GM19324 (cell line): ENCODE measurements at regions not wholly inside any gene's neighbourhood (a gene's known extent, or its start where the extent isn't known, plus 50 kb on each side); places are given as distances from the start of the nearest gene placed in this dataset.
"Not testable (repeated sequence)": the region's sequence is repeated elsewhere in the genome, so short reads cannot be mapped to it uniquely, and the experiment has no call there.

Experiments
- ATAC-seq: cut with Tn5 transposase; IDR thresholded peaks from one replicate; pipeline ENCODE4 v1.9.1; 2021; ENCODE audit warnings: mild to moderate bottlenecking, moderate library complexity; ENCODE audit not compliant: unreplicated experiment, low FRiP score

DNA sequence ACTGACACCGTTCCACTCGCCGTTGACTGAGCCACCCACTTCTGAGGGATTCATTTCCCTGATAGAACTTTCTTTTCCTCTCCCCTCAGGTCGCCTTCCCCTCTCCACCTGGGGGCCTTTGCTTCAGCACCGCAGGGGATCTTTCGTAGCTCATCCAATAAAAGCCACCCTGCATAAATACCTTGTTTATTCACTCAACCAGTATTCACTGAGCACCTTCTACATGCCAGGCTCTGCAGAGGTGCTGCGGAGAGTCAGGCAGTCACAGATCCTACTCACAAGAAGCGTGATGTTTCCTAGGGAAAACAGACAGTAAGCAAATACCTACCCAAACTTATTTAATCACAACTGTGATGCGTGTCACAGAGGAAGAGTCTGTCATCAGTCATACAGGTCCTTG is 127.7 kb downstream of the TEX36 start:
- ATAC-seq = no peak

- no peak for ATAC-seq
Observed at GRCh38 chr10:125554753-125555152, 128.2 kb downstream of the TEX36 start.

- ATAC-seq = no peak
Observed at GRCh38 chr10:125554016-125554703, 128.8 kb downstream of the TEX36 start.

GRCh38 chr10:125553091-125553490 is 129.9 kb downstream of the TEX36 start:
- no peak for ATAC-seq

GRCh38 chr10:125551247-125551646 is 131.7 kb downstream of the TEX36 start:
- no peak for ATAC-seq

DNA sequence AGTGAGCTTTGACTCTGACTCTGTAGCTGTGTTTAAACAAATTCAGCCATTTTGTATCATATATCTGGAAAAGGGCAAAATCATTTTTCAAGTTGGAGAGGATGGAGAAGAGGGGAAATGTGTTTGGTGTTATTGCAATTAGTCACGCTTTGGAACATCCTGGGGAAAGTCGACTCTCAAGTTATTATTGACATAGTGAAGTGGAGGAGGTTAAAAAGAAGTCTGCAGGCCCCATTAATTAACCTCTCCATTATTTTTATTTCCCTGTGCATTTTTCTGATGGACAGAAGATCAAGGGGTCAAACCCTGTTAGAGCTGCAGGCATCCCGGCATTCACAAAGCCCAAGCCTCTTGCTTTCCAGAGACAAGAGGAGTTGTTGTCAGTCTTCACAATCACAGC is 132.6 kb downstream of the TEX36 start:
- no peak for ATAC-seq

GRCh38 chr10:125549653-125550052 is 133.3 kb downstream of the TEX36 start:
- no peak for ATAC-seq

- ATAC-seq = no peak
Observed at GRCh38 chr10:125548878-125549277, 134.1 kb downstream of the TEX36 start.

DNA sequence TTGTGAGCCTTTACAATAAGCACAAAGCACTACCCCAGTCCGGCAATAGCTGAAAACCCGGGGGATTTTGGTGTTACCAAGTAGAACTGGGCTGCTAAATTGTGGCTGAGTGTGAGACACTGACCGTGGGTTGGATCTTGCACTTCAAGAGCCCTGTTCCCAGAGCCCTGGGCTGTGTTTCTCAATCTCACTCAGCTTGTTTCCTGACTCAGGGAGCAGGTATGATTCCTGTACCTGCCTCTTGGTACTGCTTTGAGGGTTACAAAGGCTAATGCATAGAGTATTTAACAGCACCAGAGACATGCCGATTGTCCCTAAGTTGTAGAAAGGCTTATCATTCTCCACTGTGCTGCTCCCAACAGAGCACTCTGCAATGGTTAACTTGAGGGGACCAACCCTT is 134.6 kb downstream of the TEX36 start:
- no peak for ATAC-seq

DNA sequence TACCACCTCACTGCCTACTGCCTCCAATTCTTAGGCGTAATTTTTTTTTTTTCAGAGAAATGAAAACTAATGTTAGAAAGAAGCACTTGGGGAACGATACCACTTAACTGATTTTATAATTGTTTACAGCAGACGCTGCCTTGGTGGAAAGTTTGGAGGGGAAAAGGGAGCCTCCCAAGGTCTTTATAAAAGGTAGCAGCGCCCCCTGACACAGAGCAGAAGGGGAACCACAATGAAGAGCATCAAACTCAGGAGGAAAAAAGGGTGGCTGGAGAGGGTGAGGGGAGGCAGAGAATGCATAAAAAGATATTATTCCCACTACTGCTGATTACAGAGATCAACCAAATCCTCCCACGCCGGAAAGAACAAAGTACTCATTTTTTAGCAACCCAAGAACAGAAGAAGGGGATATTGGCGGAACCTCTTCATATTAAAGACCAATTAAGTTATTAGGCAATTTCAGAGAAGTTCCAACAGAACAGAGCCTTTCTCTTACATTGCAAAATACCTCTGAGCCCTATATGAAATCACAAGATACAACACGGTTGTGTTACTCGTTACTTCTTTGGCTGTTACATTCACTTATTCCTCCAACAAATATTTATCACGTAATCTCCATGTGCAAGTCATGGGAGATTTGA is 135.8 kb downstream of the TEX36 start:
- ATAC-seq = no peak

DNA sequence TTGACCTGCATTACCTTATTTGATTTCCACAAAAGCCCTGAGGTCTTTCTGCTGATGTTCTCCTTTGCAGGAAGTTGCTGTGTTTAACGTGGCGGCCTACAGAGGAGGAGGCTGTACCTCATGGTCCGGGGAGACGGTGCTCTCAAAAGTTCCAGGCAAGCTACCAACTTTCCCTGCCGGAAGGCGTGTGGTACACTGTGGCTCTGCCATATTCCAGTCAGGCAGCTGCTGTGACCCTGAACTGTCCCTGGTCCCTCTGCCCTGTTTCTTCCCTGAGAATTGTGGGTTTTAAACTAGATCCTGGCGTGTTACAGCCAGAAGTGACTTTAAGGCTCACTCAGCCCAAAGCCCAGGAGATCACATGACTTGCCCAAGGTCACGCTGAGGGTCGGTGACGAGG is 139.2 kb downstream of the TEX36 start:
- ATAC-seq = no peak

GRCh38 chr10:125538947-125539731 is 143.8 kb downstream of the TEX36 start:
- ATAC-seq = no peak

DNA sequence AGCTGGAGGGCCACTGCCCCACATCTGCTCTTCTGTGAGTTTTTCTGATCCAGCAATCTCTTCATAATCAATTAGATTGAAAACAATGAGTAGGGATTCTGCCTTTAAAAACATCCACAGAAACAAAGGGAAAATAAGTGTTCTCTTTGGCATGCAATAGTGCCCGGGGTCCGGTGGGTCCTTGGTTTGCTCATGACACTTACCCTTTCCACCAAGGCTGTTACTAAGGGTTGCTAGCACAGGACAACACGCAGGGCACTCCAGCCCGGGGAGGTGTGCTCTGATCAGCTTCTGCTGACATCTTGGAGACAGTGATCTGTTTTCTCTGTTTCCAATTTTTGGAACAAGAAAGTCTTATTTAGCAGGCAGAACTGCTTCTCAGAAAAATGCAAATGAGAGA is 146.7 kb downstream of the TEX36 start:
- no peak for ATAC-seq

- ATAC-seq = no peak
Observed at GRCh38 chr10:125535559-125535958, 147.4 kb downstream of the TEX36 start.

- ATAC-seq = no peak
Observed at GRCh38 chr10:125534515-125534914, 148.4 kb downstream of the TEX36 start.

DNA sequence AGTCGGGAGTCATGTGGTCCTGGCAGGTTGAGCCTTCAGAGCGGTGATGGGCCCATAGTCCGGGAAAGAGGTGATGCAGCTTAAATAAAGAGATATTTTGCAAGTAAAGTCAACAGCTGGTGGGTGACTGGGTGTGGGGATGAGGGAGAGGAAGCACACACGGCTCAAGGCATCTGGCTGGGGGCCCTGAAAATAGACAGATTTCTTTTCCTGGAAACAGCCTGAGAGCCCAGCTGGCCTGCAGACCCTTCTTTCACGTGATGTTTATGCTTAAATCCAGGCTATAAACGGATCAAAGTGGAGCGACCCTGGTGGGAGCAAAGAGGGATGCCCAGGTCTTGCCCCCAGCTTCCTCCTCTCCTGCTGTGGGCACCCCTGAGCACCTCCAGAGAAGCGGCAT is 149.1 kb downstream of the TEX36 start:
- no peak for ATAC-seq

GRCh38 chr10:125531465-125531864 is 151.5 kb downstream of the TEX36 start:
- ATAC-seq = no peak

- ATAC-seq = no peak
Observed at GRCh38 chr10:125523347-125523746, 159.6 kb downstream of the TEX36 start.

DNA sequence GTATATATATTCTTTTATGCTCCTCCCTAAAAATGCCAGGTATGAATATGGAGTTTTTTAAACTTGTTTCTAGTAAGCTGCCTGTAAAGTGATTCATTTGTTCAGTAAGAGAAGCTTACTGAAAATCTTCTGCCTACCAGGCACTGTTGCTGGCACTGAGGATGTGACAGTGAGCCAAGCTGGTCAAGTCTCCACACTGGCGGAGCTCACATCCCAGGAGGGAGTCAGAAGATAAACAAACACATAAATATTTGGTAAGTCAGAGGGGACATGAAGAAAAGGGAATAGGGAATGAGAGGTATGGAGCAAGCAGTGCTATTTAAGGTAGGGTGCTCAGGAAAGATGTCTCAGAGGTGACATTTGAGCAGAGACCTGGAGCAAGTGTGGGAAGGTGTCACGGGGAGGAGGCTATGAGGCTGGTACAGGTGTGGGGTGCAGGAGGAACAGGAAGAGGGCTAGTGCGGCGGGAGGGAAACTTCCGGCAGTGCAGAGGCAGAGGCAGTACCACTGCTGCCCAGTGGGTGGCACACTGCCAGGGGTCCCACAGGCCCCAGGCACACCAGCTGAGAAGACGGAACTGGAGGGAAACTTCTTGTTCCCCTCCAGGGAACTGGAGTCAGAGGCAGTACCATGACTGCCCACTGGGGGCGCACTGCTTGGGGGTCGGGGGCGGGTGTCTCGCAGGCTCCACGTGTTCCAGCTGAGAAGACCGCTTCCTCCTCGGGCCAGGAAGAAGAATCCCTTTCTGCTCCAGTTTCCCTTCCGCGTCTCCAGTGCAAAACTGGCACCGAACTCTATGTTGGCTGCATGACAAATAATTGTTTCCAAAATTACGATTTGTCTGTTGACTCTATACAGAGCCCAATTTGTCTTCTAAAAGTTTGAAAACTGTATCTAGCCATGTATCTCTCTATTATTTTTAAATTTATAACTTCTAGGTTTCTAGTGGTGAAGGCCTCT is 161.0 kb downstream of the TEX36 start:
- no peak for ATAC-seq

DNA sequence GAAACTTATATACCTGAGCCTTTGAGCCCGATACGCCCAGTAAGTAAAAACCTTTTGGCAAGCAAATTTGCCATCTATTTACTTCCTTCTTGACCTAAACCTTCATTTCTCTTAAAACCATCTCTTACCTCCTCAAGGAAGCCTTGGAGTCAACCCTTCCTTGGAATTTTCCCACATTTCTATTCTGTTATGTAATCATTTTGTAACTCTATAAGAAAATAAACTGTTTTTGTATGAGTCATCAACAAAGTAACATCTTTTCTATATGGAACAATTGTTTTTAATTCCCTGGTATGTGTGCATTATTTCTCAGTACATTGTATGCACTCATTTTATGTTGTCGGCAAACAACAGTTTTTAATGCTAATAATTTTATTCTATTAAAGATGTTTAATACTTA is 162.0 kb downstream of the TEX36 start:
- ATAC-seq = no peak

- not testable (repeated sequence) for ATAC-seq
Observed at GRCh38 chr10:125518397-125518796, 164.6 kb downstream of the TEX36 start.
